GM12891 (cell line): ENCODE measurements at regions not wholly inside any gene's neighbourhood (a gene's known extent, or its start where the extent isn't known, plus 50 kb on each side); places are given as distances from the start of the nearest gene placed in this dataset.

Experiments used
- PAX5 ChIP-seq: IDR thresholded peaks from 2 replicates; pipeline ENCODE4 v1.6.1; 2011; ENCODE audit warnings: low read length, moderate library complexity, mild to moderate bottlenecking; ENCODE audit not compliant: insufficient read depth, severe bottlenecking
- POLR2A ChIP-seq: IDR thresholded peaks from 2 replicates; pipeline ENCODE4 v1.6.1; 2011; ENCODE audit warnings: low read depth, low read length, control low read depth
- POLR2AphosphoS5 ChIP-seq: IDR thresholded peaks from 2 replicates; pipeline ENCODE4 v1.6.1; 2011; ENCODE audit warnings: low read depth, low read length, control low read depth
- POU2F2 ChIP-seq: IDR thresholded peaks from 2 replicates; pipeline ENCODE4 v1.6.1; 2011; ENCODE audit warnings: low read depth, mild to moderate bottlenecking, control low read depth, low read length, moderate library complexity
- SPI1 ChIP-seq: IDR thresholded peaks from 2 replicates; pipeline ENCODE4 v1.6.1; 2011; ENCODE audit warnings: low read depth, low read length, control low read depth
- TAF1 ChIP-seq: IDR thresholded peaks from 2 replicates; pipeline ENCODE4 v1.6.1; 2011; ENCODE audit warnings: low read depth, low read length, control low read depth

DNA sequence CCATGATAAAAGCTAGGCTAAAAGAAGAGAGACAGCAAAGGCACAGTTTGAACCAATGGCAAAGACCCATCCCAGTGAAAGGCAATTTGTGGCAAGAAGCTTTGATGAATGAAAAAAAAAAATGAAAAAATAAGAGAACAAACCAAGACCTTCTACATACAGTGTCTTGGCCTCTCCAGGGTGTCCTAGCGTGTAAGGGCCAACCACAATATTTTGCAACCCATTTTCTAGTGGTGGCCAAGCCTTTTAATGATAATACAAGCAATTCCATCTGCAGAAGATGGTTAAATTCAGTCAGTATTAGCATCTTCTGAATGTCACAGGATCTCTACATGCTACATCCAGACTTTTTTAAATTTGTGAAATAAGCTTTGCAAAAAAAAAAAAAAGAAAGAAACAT is 270.4 kb downstream of the LRATD1 start:
- no peak for TF ChIP-seq POLR2AphosphoS5
- TF ChIP-seq POLR2A, result no peak
- no peak for TF ChIP-seq TAF1
- no peak for TF ChIP-seq POU2F2
- TF ChIP-seq PAX5, result no peak
- no peak for TF ChIP-seq SPI1
